ENCODE measurements at regions not wholly inside any gene's neighbourhood (a gene's known extent, or its start where the extent isn't known, plus 50 kb on each side); places are given as distances from the start of the nearest gene placed in this dataset.

DNA sequence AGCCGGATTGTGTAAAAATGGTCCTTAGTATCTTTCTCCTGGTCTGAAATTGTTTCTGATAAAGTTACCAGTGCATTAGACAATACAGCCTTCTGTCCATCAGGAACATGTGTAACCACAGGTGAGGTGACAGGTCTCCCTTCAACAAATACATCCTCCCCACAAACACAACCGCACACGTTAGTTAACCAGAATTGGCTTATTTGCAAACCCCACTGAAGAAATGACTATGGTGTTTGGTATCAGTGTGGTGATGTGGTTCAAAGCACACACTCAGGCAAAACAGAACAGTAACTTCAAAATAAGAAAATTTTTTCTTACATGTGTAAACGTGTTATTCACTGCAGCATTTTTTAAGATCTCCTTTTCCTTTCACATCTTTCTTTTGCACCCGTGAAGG, 517.2 kb upstream of the NR5A2 start:
- TF ChIP-seq CTCF (IDR thresholded peaks at IDR 0.05; ENCODE audit: insufficient read depth, low read depth, low read length) (no peak), EZH2 (IDR thresholded peaks at IDR 0.05; ENCODE audit: insufficient read depth, low read length) (no peak)

All from astrocyte (in vitro differentiated cells and primary cell).